H7 (cell line): ENCODE measurements at regions not wholly inside any gene's neighbourhood (a gene's known extent, or its start where the extent isn't known, plus 50 kb on each side); places are given as distances from the start of the nearest gene placed in this dataset.
"Not testable (repeated sequence)": the region's sequence is repeated elsewhere in the genome, so short reads cannot be mapped to it uniquely, and the experiment has no call there.

Experiments used
- DNase-seq: peaks from one replicate; pipeline ENCODE4 v3.0.0; 2012
- H3K27me3 ChIP-seq: 2 replicates; pipeline ENCODE4 v1.6.0; 2011; ENCODE audit warnings: mild to moderate bottlenecking, low read length; ENCODE audit not compliant: control insufficient read depth, insufficient read depth
- H3K36me3 ChIP-seq: replicated peaks from 2 replicates; pipeline ENCODE4 v1.5.1; 2011; ENCODE audit warnings: low read length; ENCODE audit not compliant: control insufficient read depth, insufficient read depth
- H3K4me3 ChIP-seq: 2 replicates; pipeline ENCODE4 v1.5.1; 2011; ENCODE audit warnings: low read depth, mild to moderate bottlenecking, control low read depth, low read length, moderate library complexity; ENCODE audit not compliant: insufficient read depth

DNA sequence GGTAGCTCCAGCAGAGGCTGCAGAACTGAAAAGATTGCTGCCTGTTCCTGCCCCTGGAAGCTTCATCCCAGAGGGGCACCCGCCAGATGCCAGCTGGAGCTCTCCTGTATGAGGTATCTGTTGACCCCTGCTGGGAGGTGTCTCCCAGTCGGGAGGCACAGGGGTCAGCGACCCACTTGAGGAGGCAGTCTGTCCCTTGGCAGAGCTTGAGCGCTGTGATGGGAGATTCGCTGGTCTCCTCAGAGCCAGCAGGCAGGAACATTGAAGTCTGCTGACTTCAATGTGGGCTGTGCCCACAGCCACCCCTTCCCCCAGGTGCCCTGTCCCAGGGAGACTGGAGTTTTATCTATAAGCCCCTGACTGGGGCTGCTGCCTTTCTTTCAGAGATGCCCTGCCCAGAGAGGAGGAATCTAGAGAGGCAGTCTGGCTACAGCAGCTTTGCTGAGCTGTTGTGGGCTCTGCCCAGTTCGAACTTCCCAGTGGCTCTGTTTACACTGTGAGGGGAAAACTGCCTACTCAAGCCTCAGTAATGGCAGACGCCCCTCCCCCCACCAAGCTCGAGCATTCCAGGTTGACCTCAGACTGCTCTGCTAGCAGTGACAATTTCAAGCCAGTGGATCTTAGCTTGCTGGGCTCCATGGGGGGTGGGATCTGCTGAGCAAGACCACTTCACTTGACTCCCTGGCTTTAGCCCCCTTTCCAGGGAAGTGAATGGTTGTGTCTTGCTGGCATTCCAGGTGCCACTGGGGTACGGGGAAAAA, 622.3 kb upstream of the ACTRT1 start:
- not testable (repeated sequence) for H3K27me3 ChIP-seq, H3K36me3 ChIP-seq, DNase-seq, H3K4me3 ChIP-seq

DNA sequence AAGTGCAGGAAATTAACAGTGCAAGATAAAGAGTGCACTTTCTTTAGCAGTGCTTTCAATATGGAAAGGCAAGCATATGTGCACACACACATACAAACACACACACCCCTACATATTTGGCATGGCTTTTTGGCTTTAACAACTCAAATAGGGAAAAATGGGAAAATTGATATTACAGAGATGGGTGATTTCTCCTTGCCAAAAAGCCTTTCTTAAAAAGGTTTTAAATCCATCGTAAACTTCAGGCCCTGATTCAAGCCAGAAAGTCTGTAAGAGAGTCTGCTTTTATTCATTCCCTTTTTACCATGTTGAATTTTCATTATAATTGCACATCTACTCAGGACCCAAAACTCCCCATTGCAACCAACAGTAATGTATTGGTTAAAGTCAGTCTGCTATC, 612.0 kb upstream of the ACTRT1 start:
- H3K36me3 ChIP-seq, result no peaks in the 10 kb centered on the region
- DNase-seq, result no peak
- H3K4me3 ChIP-seq, result no peak overlapping the region
- no peaks in the 10 kb centered on the region for H3K27me3 ChIP-seq

DNA sequence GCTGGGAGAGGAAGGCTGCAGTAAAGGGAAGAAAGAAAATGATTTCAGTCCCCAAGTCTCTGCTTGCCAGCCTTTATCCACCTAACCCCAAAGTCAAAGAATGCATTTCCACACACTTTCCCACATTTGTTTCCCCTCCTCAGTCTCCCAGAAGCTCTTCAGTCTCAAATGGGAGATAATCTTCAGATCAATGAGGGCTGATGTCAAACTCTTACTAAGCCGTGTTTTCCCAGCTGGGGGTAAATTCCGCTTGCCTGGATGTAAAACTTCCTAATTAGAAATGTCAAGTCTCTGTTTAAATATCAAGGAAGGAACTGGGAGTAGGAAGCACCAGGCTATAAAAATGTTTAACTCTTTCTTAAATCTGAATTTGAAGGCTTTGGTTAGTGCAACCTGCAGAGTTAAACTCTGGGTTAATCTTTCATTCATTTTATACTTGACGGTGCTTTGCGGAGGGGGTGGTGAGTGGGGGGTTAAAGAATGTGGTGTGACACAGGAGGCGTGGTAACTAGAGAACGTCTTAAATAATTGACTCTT, 601.4 kb upstream of the ACTRT1 start:
- H3K4me3 ChIP-seq, result no peak overlapping the region

DNA sequence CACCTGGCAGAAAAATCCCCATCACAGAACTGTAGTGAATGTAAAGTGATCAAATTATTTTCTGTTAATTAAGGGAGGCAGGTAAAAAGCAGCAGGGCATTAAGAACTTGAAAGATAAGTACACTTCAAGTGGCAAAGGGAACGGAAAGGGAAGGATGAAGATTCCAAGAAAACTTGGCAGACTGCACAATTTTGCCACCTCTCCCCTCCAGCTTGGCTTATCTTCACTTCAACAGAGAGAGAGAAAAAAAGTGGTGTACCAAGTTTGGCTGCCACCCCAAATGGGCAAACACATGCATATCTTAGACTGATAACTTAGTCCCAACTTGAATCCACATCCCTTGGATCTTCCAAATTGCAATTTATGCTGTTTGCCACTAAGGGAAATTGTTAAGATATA, 598.1 kb upstream of the ACTRT1 start:
- Histone ChIP-seq H3K4me3 (no peak overlapping the region), H3K27me3 (no peaks in the 10 kb centered on the region; the same call in 1 of the 2 replicates), H3K36me3 (no peaks in the 10 kb centered on the region)
- DNase-seq, result no peak

More for the DNA sequence above, 601.4 kb upstream of the ACTRT1 start:
- Histone ChIP-seq H3K36me3 (no peaks in the 10 kb centered on the region), H3K27me3 (no peaks in the 10 kb centered on the region; the same call in 1 of the 2 replicates)
- no peak for DNase-seq

DNA sequence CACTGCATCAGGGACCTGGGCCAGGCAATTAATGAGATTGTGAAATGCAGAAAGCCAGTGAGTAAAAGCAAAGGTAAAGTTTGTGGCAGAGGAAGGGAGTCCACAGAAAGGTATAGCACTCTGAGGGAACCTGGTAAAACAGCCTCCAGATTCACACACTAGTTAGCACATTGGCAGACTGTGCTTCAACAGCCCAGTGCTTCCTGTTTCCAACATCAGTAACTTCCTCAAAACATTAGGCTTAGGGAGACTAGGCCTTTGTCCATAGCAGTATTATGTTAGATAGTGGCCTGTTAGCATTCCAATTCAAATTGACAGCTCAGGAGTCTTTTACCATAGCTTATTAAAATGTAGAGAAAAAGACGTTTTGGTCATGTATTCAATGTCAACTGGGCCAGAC, 582.6 kb upstream of the ACTRT1 start:
- Histone ChIP-seq H3K36me3 (no peaks in the 10 kb centered on the region), H3K27me3 (no peaks in the 10 kb centered on the region), H3K4me3 (no peak overlapping the region)
- no peak for DNase-seq

DNA sequence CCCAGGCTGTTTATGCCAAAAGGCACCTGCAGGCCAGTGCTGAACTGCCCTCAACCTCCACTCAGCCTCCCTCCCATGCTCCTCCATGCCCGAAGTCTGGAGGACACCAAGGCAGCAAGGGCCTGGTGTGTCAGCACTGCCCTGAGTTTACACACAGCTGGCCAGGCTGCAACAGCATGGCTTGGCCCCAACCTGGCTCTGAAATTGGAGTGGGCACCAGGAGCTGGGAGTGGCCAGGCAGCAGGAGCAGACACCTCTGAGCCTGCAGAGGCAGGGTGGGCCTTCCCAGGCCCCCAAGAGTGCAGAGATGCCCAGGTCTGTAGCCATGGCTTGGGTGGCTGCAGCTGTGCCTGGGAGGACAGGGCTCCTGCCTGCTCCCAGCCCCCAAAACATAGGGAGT, 571.2 kb upstream of the ACTRT1 start:
- Histone ChIP-seq H3K4me3 (no peak overlapping the region), H3K27me3 (no peaks in the 10 kb centered on the region), H3K36me3 (no peaks in the 10 kb centered on the region)
- DNase-seq, result no peak

DNA sequence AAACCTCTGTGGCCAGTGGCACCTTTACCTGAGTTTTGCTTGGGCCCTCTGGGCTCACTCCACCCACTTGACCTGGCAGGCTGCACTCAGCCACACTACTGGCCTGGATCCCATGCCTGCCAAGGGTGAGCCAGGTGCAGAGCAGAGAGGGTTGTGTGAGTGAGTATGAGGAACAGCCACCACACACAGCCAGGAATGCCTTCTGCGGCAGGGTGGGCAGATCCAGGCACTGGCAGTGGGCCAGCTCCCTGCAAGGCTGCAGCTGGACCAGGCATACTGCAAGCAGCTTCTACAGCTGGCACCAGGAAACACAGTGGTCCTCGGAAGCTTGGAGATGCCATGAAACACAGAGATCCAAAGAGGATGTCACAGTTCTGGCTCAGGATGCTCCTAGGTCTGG, 570.1 kb upstream of the ACTRT1 start:
- DNase-seq, result no peak
- H3K36me3 ChIP-seq, result no peaks in the 10 kb centered on the region
- no peak overlapping the region for H3K4me3 ChIP-seq
- no peaks in the 10 kb centered on the region for H3K27me3 ChIP-seq

DNA sequence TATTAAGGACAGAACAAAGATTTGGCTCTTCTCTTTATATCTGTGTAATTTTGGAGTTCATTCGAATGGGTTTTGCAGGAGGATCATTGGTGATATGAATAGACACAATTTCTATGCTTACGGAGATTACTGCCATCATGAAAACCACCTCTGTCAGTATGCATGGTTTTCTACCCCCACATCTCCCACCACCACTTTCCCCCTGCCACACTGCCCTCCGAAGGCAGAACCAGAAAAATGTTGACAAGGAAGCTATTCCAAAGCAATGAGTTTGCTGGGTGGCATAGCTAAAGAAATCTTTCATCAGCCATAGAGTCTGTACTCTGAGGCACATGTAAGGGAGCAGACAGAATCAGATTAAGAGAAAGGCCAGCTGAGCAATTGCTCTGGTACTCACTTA, 567.3 kb upstream of the ACTRT1 start:
- no peaks in the 10 kb centered on the region for H3K36me3 ChIP-seq
- no peak overlapping the region for H3K4me3 ChIP-seq
- DNase-seq, result peak; percentile 43
- no peaks in the 10 kb centered on the region for H3K27me3 ChIP-seq

DNA sequence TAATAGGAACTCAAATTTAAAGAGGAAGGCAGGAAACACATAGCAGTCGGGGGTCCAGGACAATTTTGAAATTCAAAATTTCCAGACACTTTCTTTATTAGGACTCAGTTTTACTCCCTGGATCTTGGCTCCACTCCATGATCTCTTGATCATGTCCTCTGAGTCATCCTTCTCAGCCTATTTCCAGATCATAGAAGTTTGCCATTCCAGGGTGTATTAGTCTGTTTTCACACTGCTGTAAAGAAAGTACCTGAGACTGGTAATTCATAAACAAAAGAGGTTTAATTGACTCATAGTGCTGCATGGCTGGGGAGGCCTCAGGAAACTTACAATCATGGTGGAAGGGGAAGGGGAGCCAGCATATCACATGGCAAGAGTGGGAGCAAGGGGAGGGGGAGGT, 564.7 kb upstream of the ACTRT1 start:
- Histone ChIP-seq H3K36me3 (no peaks in the 10 kb centered on the region), H3K4me3 (no peak overlapping the region), H3K27me3 (no peaks in the 10 kb centered on the region)
- DNase-seq, result no peak

DNA sequence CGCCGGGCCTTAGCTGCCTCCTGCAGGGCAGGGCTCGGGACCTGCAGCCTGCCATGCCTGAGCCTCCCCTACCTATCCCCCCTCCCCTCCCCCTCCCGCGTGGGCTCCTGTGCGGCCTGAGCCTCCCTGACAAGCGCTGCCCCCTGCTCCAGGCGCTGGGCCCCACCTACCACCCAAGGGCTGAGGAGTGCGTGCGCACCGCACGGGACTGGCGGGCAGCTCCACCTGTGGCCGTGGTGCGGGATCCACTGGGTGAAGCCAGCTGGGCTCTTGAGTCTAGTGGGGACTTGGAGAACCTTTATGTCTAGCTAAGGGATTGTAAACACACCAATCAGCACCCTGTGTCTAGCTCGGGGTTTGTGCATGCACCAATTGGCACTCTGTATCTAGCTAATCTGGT, 554.6 kb upstream of the ACTRT1 start:
- H3K36me3 ChIP-seq, DNase-seq, H3K4me3 ChIP-seq, H3K27me3 ChIP-seq: not testable (repeated sequence)

DNA sequence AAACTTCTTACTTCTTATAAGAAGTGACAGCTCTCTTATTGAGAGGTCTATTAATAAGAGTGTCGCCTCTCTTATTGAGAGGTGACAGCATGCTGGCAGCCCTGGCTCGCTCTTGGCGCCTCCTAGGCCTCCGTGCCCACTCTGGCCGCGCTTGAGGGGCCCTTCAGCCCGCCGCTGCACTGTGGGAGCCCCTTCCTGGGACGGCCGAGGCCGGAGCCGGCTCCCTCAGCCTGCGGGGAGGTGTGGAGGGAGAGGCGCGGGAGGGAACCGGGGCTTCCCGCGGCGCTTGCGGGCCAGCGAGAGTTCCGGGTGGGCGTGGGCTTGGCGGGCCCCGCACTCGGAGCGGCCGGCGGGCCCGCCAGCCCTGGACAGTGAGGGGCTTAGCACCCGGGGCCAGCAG, 554.2 kb upstream of the ACTRT1 start:
- not testable (repeated sequence) for H3K36me3 ChIP-seq, H3K4me3 ChIP-seq, DNase-seq, H3K27me3 ChIP-seq

DNA sequence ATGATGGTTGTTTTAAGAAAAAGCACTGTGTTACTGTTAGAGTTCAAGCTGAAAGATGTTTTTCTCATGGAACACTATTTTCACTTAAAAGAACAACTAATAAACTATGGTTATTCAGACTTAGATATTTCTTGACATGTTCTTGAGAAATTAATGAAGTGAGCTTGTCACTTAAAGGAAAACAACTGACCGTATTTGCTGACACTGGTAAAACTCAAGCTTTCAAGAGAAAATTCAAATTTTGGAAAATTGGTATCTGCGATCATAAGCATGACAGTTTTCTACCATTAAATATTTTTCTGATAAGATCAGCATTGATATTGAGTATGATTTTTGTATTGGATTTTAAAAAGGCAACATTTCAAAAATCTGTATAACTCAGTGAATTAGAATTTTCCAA, 549.5 kb upstream of the ACTRT1 start:
- Histone ChIP-seq H3K36me3 (no peaks in the 10 kb centered on the region), H3K27me3 (no peaks in the 10 kb centered on the region), H3K4me3 (no peak overlapping the region)
- DNase-seq, result no peak

DNA sequence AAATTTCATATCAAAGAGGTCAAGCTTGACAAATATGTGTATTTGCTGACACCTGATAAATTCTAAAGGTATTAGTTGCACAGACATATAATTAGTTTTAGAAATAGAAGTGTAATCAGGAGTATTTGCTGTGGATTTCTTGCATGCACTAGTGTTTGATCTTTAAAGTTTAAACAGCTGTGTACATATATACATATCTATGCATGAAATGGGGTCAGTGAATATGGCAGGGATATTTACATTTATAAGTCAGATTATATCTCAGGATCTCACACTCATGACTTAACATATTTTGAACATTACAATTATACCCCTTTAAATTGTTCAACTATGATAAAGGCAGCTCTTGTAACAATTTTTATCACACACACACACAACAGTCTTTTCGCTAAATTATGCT, 547.4 kb upstream of the ACTRT1 start:
- H3K4me3 ChIP-seq, result no peak overlapping the region
- DNase-seq, result no peak
- no peaks in the 10 kb centered on the region for H3K36me3 ChIP-seq
- H3K27me3 ChIP-seq, result no peaks in the 10 kb centered on the region

DNA sequence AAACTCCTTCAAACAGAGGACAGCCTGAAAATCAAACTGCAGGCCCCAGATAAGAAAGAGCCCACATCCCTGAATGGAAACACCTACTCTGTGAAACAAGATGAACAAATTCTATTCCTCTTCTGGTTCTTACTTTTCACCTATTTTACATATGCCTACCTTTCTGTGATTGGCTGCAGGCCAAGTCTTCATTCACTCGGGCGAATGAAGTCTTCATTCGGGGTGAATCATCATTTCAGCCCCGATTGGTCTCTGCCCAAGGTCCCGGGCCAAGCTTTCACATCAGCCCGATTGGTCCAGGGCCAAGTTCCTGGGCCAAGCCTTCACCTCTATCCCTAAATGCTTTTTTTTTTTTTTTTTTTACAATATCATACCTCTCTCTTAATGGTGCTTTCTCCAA, 529.8 kb upstream of the ACTRT1 start:
- no peaks in the 10 kb centered on the region for H3K36me3 ChIP-seq
- no peak overlapping the region for H3K4me3 ChIP-seq
- no peak for DNase-seq
- H3K27me3 ChIP-seq, result no peaks in the 10 kb centered on the region

DNA sequence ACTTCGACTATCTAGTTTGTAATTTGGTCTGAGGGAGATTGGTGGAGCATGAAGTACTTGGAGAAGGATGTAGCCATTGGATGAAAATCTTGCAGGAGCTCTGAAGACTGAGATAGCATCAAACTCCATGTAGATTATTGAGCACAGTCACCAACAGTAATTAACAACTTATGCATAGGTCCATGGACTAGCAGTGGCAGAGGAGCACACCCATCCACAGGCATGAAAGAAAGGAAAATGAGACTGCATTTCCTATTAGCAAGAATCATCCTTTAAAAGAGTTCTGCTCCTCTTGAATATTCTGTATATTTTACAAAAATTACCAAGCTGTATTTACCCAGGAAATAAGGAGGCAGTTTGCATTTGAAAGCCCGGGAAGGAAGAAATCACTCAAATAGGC, 529.4 kb upstream of the ACTRT1 start:
- Histone ChIP-seq H3K36me3 (no peaks in the 10 kb centered on the region), H3K4me3 (no peak overlapping the region), H3K27me3 (no peaks in the 10 kb centered on the region)
- no peak for DNase-seq

DNA sequence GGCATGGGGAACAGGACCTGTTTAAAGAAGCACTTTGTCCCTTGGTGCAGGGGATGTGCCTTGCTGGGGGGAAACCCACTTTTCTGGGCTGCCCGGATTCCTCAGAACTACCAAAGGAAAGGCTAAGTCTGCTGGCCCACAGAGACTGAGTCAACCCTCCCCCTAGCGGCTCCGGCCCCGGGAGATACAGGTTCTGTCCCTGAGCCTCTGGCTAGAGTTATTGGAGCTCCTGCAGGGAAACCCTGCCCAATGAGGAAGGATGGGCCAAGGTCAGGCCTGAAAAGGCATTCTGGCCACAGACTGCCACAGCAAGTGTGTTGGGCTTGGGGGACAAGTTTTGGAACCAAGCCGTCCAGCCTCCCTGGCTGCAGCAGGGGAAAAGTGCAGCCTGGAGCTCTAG, 490.9 kb upstream of the ACTRT1 start:
- Histone ChIP-seq H3K4me3 (no peak overlapping the region), H3K36me3 (no peaks in the 10 kb centered on the region), H3K27me3 (no peaks in the 10 kb centered on the region)
- no peak for DNase-seq
